ENCODE measurements at regions not wholly inside any gene's neighbourhood (a gene's known extent, or its start where the extent isn't known, plus 50 kb on each side); places are given as distances from the start of the nearest gene placed in this dataset.

- no peak for TF ChIP-seq FOXK2 (IDR thresholded peaks at IDR 0.05)
- TF ChIP-seq CTBP1 (IDR thresholded peaks at IDR 0.05; ENCODE audit: borderline replicate concordance), result no peak
- no peak for TF ChIP-seq FOXA1 (IDR thresholded peaks at IDR 0.05)
These were observed 215.7 kb upstream of the NEIL3 start for GRCh38 chr4:177093964-177094363.

All from HEK293T (cell line).